ENCODE measurements at regions not wholly inside any gene's neighbourhood (a gene's known extent, or its start where the extent isn't known, plus 50 kb on each side); places are given as distances from the start of the nearest gene placed in this dataset.

- no peak overlapping the region for H2AFZ ChIP-seq (ENCODE audit: low read length)
- DNase-seq (ENCODE audit: low spot score), result no peak
- no peaks in the 10 kb centered on the region for H3K36me3 ChIP-seq (ENCODE audit: insufficient read depth, low read length)
- no peak overlapping the region for H3K4me3 ChIP-seq (ENCODE audit: low read depth, low read length, poor library complexity, severe bottlenecking)
- ChIA-PET CTCF (ENCODE audit: unreplicated experiment) (interaction anchor here (1.4 kb wide), 1 partner anchor 22 kb away, joined by 3 read pairs; no protein-coding TSS in a partner anchor), POLR2A (interaction anchor here (0.6 to 0.7 kb wide), 4 partner anchors 19 to 187 kb away, joined by 3 read pairs; no protein-coding TSS in a partner anchor)
- TF ChIP-seq EZH2phosphoT487 (IDR thresholded peaks at IDR 0.05; ENCODE audit: borderline replicate concordance, low read depth, low read length) (no peak), CTCF (conservative IDR thresholded peaks at IDR 0.05; ENCODE audit: low read length) (no peak)
- H3K27ac ChIP-seq (ENCODE audit: low read depth, low read length, poor library complexity, severe bottlenecking), result no peak overlapping the region
- no peak overlapping the region for H3K4me2 ChIP-seq (ENCODE audit: low read length)
- H3K79me2 ChIP-seq (ENCODE audit: insufficient read depth, low read depth, low read length), result no peaks in the 10 kb centered on the region
- no peaks in the 10 kb centered on the region for H3K9me2 ChIP-seq (ENCODE audit: insufficient read depth, low read length)
- no peaks in the 10 kb centered on the region for H3K9me3 ChIP-seq (ENCODE audit: low read length)
- no peaks in the 10 kb centered on the region for H4K20me1 ChIP-seq (ENCODE audit: insufficient read depth, low read length)
- H3K4me1 ChIP-seq (ENCODE audit: insufficient read depth, low read length, poor library complexity, severe bottlenecking), result no peaks in the 10 kb centered on the region
- intact Hi-C loops (cut with micrococcal nuclease; ENCODE audit: unreplicated experiment), result no loop called here
- BruUV-seq (replicated peaks), result no TSS peak
Measured at GRCh38 chr10:74760086-74760979, 66.1 kb upstream of the KAT6B start.

GRCh38 chr10:74763934-74764591, 62.3 kb upstream of the KAT6B start:
- no TSS peak for BruUV-seq (replicated peaks)
- H3K4me2 ChIP-seq (ENCODE audit: low read length), result no peak overlapping the region
- no peak overlapping the region for H2AFZ ChIP-seq (ENCODE audit: low read length)
- H3K27ac ChIP-seq (ENCODE audit: low read depth, low read length, poor library complexity, severe bottlenecking), result no peak overlapping the region
- TF ChIP-seq EZH2phosphoT487 (IDR thresholded peaks at IDR 0.05; ENCODE audit: borderline replicate concordance, low read depth, low read length), result no peak
- no peak for TF ChIP-seq CTCF (conservative IDR thresholded peaks at IDR 0.05; ENCODE audit: low read length)
- no peaks in the 10 kb centered on the region for H3K9me2 ChIP-seq (ENCODE audit: insufficient read depth, low read length)
- H3K4me3 ChIP-seq (ENCODE audit: low read depth, low read length, poor library complexity, severe bottlenecking), result no peak overlapping the region
- intact Hi-C loops (cut with micrococcal nuclease; ENCODE audit: unreplicated experiment), result no loop called here
- CTCF ChIA-PET (ENCODE audit: unreplicated experiment), result no interaction called here
- no peaks in the 10 kb centered on the region for H3K4me1 ChIP-seq (ENCODE audit: insufficient read depth, low read length, poor library complexity, severe bottlenecking)
- no peak for DNase-seq (ENCODE audit: low spot score)
- POLR2A ChIA-PET, result interaction anchor here (0.6 kb wide), 1 partner anchor 167 kb away, joined by 3 read pairs; no protein-coding TSS in a partner anchor
- H4K20me1 ChIP-seq (ENCODE audit: insufficient read depth, low read length), result no peaks in the 10 kb centered on the region
- no peaks in the 10 kb centered on the region for H3K36me3 ChIP-seq (ENCODE audit: insufficient read depth, low read length)
- H3K9me3 ChIP-seq (ENCODE audit: low read length), result no peaks in the 10 kb centered on the region
- no peaks in the 10 kb centered on the region for H3K79me2 ChIP-seq (ENCODE audit: insufficient read depth, low read depth, low read length)
